Activated naive CD4-positive, alpha-beta T cell treated with anti-CD3 and anti-CD28 coated beads, Interleukin-2, amount 50 U/mL, for 72 hours (primary cell): ENCODE measurements at regions not wholly inside any gene's neighbourhood (a gene's known extent, or its start where the extent isn't known, plus 50 kb on each side); places are given as distances from the start of the nearest gene placed in this dataset.

ENCODE experiments used
- ATAC-seq, 2 donors: fragments of 150-1000 bp; cut with Tn5 transposase; 2 replicates each; pipeline ENCODE4 v1.10.0; 2021; ENCODE audit warnings: mild to moderate bottlenecking in 2 of 2, moderate library complexity in 2 of 2
- DNase-seq, 2 donors: peaks; one replicate each; pipeline ENCODE4 v3.0.0; 2021 to 2022; ENCODE audit warnings: low spot score in 2 of 2
- H3K27ac Mint-ChIP-seq, 2 donors: one replicate each; pipeline ENCODE4 v1.8.0; 2022; ENCODE audit warnings: mild to moderate bottlenecking in 2 of 2, mixed read lengths in 2 of 2
- H3K36me3 Mint-ChIP-seq, 2 donors: one replicate each; pipeline ENCODE4 v1.8.0; 2022; ENCODE audit warnings: mixed read lengths in 2 of 2
- H3K9me3 Mint-ChIP-seq, 2 donors: one replicate each; pipeline ENCODE4 v1.8.0; 2022; ENCODE audit warnings: mixed read lengths in 2 of 2

DNA sequence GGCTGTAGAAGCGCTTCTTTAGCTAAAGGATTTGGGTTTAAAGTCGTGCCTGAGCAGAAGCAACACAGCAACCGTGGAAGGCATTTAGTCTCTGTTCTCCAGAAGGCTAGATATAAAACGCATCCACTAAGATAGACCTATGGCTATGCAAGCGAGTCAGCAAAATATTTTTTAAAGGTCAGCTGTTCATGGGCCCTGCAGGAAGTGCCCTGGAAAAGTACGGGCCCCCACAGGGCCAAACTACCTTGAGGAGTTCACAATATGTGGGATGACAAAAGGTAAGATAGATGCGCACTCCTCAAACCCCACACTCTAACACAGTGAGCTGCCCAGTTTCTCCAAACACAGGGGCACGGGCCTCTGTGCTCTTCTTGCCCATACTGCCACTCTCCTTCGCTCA lies 261.6 kb downstream of the VPS13C start:
- no peak for DNase-seq
- no peak overlapping the region for H3K27ac Mint-ChIP-seq
- H3K9me3 Mint-ChIP-seq, result no peaks in the 10 kb centered on the region

DNA sequence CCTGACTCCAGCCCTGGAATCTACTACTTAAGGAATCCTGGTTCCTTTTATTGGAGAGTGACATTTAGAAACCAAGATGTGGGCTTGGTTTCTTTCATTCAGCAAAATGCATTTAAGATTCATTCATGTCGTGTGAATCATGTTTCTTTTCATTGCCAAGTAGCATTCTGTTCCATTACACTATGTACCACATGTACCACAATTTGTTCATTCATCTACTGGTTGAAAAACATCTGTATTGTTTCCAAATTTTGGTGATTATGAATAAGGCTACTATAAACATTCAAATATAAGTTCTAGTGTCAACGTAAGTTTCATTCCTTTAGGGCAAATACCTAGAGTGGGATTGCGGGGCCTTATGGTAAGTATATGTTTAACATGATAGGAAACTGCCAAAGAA lies 264.2 kb downstream of the VPS13C start:
- DNase-seq (no peak), ATAC-seq (no peak)
- Mint-ChIP-seq H3K9me3 (no peaks in the 10 kb centered on the region), H3K36me3 (peaks cover 0 to 5% of the 10 kb centered on the region in 2 donors), H3K27ac (no peak overlapping the region)

More for the DNA sequence above, 261.6 kb downstream of the VPS13C start:
- peaks cover 0 to 1% of the 10 kb centered on the region in 2 donors for H3K36me3 Mint-ChIP-seq
- no peak for ATAC-seq

GRCh38 chr15:61794881-61795280 lies 265.4 kb downstream of the VPS13C start:
- Mint-ChIP-seq H3K9me3 (no peaks in the 10 kb centered on the region), H3K27ac (no peak overlapping the region), H3K36me3 (peaks cover 0 to 5% of the 10 kb centered on the region in 2 donors)
- DNase-seq (no peak), ATAC-seq (no peak)

DNA sequence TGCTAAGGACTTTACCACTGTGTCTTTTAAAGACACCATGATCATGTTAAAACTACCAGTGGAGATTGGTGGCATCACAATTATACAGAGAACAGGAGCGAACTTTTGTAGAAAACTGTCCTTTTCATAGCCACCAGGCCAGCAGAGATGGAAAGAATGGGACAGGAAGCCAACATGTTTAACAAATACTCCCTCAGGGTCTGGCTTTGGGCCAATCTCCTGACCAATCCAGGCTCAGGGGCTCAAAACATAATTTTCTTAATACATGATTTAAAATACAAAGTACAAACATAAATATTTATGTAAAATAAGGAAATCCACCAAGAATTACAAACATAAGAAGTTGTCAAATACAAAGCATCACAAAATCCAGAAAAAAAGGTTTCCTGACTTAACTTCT lies 266.0 kb downstream of the VPS13C start:
- ATAC-seq, result no peak
- Mint-ChIP-seq H3K9me3 (no peaks in the 10 kb centered on the region), H3K27ac (no peak overlapping the region), H3K36me3 (peaks cover 0 to 5% of the 10 kb centered on the region in 2 donors)
- DNase-seq, result no peak

- ATAC-seq, result no peak
These were observed 275.5 kb downstream of the VPS13C start for GRCh38 chr15:61784734-61785133.

GRCh38 chr15:61780278-61780980 lies 279.8 kb downstream of the VPS13C start:
- no peak for ATAC-seq
- Mint-ChIP-seq H3K27ac (no peak overlapping the region), H3K36me3 (no peaks in the 10 kb centered on the region), H3K9me3 (no peaks in the 10 kb centered on the region)
- no peak for DNase-seq

More at GRCh38 chr15:61784734-61785133, 275.5 kb downstream of the VPS13C start:
- Mint-ChIP-seq H3K27ac (no peak overlapping the region), H3K36me3 (no peaks in the 10 kb centered on the region), H3K9me3 (no peaks in the 10 kb centered on the region)
- no peak for DNase-seq

- ATAC-seq, result no peak
- Mint-ChIP-seq H3K36me3 (no peaks in the 10 kb centered on the region), H3K27ac (no peak overlapping the region), H3K9me3 (peaks cover 0 to 8% of the 10 kb centered on the region in 2 donors)
- no peak for DNase-seq
These were observed 282.6 kb downstream of the VPS13C start for GRCh38 chr15:61777689-61778088.

DNA sequence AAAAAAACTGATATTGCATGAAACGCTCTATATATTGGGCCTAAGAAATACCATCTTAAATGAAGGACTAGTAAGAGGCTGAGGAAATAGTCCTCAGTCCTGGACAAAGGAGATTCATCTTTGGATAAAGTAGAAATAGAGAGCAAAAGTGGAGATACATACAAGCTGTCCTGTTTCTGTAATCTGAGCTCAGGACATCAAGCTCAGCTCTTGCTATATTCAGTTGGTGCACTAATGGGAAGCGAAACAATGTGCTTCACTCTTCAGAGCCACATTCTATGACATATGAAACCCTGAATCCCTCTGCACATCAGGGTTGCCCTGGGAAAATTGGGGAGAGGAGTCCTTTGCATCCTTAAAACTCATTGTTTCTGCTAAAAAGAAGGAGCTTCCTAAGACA lies 290.7 kb downstream of the VPS13C start:
- Mint-ChIP-seq H3K36me3 (peaks cover 0 to 15% of the 10 kb centered on the region in 2 donors), H3K27ac (no peak overlapping the region), H3K9me3 (peaks cover 20 to 25% of the 10 kb centered on the region in 2 donors)
- ATAC-seq (no peak), DNase-seq (no peak)

DNA sequence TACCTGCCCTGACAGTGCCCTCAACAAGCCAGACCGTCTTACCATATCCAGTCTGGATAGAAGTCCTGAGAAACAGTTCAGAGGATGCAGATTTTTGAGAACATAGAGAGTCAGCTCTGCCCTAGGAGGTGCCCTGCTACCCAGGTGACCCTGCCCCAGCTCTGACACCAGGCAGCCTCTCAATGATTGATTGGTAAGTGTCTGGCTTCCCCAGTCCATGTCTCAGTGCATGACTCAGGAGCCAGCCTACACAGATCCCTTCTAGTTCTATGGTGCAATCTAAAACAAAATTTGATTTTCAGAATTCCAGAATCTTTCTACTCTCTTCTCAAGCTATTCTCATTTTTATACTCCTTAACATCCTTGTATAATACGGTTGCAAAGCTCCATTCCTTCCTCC lies 292.1 kb downstream of the VPS13C start:
- DNase-seq (no peak), ATAC-seq (no peak)
- Mint-ChIP-seq H3K36me3 (peaks cover 0 to 15% of the 10 kb centered on the region in 2 donors), H3K27ac (no peak overlapping the region), H3K9me3 (peaks cover 20 to 21% of the 10 kb centered on the region in 2 donors)

DNA sequence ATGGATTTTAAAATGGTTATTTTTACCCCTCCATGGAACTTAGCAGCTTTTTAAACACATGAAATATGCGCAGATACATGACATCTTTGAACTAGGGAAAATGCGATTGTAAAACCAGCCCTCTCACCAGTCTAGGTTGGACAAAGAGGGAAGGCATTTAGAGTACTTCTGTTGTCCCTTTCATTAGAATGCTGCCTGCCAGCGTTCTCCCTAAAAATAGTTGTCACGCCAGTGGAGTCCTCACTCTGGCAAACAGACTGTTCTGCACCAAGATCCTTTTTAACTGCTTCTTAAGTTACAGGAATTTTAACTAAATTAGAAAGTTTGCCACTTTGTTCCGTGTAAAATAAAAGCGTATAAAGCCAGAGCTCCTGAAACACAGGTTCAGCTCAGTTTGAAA lies 295.3 kb downstream of the VPS13C start:
- ATAC-seq, result no peak
- no peak for DNase-seq
- Mint-ChIP-seq H3K27ac (no peak overlapping the region), H3K36me3 (no peaks in the 10 kb centered on the region), H3K9me3 (no peaks in the 10 kb centered on the region)

DNA sequence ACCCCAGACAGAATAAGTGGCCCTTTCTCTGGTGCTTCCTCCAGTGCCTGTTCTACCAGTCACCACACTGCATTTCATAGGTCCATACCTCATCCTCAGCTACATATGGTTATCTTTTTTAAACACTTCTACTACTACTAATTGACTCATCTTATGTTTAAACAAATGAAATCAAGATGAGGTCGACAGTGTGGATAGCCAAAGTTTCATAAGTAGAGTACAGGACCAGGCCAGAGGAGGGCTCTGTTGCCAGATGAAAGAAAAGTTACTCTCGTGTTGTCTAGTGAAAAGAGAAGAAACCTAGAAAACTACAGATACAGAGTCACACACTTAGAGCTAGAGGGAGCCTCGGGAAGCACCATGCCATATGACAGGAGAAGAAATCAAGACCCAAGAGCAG lies 296.1 kb downstream of the VPS13C start:
- no peaks in the 10 kb centered on the region for H3K9me3 Mint-ChIP-seq
- no peak overlapping the region for H3K27ac Mint-ChIP-seq
- no peak for DNase-seq
- no peaks in the 10 kb centered on the region for H3K36me3 Mint-ChIP-seq
- no peak for ATAC-seq

DNA sequence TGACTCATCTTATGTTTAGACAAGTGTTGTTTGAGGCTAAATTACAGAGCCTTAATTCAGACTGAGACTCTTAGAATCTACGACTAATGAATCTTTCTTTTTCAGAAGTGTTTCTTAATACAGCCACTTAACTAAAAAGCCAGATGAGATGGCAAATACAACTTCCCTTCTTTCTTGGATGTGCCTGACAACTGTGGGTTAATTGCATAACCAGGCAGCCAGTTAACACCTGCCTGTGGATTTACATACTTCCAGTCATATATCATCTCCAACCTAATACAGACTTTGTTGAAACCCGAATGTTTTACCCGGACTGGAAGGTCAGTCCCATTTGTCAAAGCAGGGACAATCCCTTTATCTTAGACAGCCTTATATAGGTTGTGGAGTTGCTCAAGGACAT lies 297.6 kb downstream of the VPS13C start:
- ATAC-seq (no peak), DNase-seq (no peak)
- Mint-ChIP-seq H3K9me3 (no peaks in the 10 kb centered on the region), H3K36me3 (no peaks in the 10 kb centered on the region), H3K27ac (no peak overlapping the region)

DNA sequence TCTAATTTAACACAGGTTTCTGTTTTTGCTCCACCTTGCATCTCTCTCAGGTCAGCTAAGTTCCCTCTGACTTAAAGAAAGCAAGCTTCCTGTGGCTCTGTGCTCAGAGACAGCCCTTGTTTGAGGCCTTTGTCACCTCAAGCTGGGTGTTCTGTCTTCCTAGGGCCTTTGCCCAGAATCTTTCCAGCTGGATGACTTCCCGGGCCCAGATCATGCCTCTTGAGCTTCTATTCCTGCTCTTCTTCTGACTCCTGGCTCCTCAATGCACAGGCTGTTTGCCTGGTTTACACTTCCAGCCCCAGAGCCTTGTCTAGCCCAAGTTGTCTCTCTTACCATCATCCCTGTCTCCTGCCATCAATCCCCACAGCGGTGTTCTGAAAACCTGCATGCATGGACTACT lies 300.6 kb downstream of the VPS13C start:
- Mint-ChIP-seq H3K36me3 (no peaks in the 10 kb centered on the region), H3K9me3 (no peaks in the 10 kb centered on the region), H3K27ac (no peak overlapping the region)
- ATAC-seq, result no peak
- DNase-seq, result no peak

GRCh38 chr15:61756071-61756820 lies 304.0 kb downstream of the VPS13C start:
- H3K9me3 Mint-ChIP-seq, result no peaks in the 10 kb centered on the region
- no peak overlapping the region for H3K27ac Mint-ChIP-seq
- DNase-seq, result no peak
- H3K36me3 Mint-ChIP-seq, result no peaks in the 10 kb centered on the region
- no peak for ATAC-seq

DNA sequence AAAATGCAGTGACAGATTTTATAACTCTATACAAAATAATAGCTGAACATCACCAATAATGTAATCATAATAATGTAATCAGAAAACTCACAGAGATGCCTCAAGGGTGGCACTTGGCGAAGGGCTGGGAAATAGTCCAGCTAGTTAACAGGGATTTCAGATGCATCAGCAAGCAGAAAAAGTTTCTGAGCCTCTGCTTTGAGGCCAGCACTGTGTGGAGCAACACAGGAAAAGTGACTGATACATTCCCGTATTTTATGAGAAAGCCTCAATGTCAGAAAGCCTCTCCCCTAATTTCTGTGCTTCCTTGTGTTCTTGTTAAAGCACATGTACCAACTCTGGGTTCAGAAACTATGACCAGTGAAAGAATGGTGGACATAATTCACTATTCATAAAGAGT lies 304.8 kb downstream of the VPS13C start:
- ATAC-seq, result no peak
- Mint-ChIP-seq H3K9me3 (no peaks in the 10 kb centered on the region), H3K27ac (no peak overlapping the region), H3K36me3 (no peaks in the 10 kb centered on the region)
- DNase-seq, result no peak

DNA sequence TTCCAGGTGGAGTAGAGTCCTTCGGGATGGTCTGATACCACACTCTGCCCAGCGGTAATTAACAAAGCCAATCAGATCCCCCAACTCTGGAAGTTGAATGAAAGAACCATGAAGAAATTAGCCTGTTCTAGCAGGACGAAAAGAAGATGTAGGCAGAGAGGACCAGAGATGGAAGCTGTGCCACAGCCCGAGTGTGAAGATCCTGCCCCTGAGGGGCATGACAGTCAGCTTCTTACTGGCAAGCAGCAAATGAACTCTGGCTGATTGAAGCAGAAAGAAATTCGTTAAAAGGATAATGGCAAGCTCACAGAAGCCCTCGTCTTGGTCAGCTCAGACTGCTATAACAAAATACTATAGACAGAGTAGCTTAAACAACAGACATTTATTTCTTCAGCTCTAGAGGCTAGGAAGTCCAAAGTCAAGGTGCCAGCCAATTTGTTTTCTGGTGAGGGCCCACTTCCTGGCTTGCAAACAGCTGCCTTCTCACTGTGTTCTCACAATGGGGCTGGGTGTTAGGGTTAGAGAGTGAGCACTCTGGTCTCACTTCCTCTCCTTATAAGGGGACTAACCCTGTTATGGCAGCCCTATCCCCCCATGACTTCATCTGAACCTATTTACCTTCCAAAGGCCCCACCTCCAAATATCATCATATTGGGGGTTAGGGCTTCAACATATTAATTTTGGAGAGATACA lies 307.1 kb downstream of the VPS13C start:
- Mint-ChIP-seq H3K9me3 (no peaks in the 10 kb centered on the region), H3K36me3 (no peaks in the 10 kb centered on the region), H3K27ac (no peak overlapping the region)
- DNase-seq (no peak), ATAC-seq (no peak)

- no peaks in the 10 kb centered on the region for H3K9me3 Mint-ChIP-seq
- no peak overlapping the region for H3K27ac Mint-ChIP-seq
- no peaks in the 10 kb centered on the region for H3K36me3 Mint-ChIP-seq
- DNase-seq (no peak), ATAC-seq (no peak)
These were observed 308.2 kb downstream of the VPS13C start for GRCh38 chr15:61752001-61752400.
